A549 (cell line): ENCODE measurements at regions not wholly inside any gene's neighbourhood (a gene's known extent, or its start where the extent isn't known, plus 50 kb on each side); places are given as distances from the start of the nearest gene placed in this dataset.

Source experiments
- ATOH8 ChIP-seq: fragments of 250-450 bp; sonication (Bioruptor Pico); IDR thresholded peaks from 2 replicates; pipeline ENCODE4 v1.5.0; 2020; ENCODE audit warnings: low read depth, mild to moderate bottlenecking, moderate library complexity
- BHLHE40 ChIP-seq: IDR thresholded peaks from 2 replicates; pipeline ENCODE4 v1.6.1; 2012; ENCODE audit warnings: low read depth, low read length, inconsistent platforms
- EP300 ChIP-seq, 2 experiments: fragments of >200 bp; sonication (Bioruptor Twin); formaldehyde crosslinking; IDR thresholded peaks; 2 replicates in 1 of 2; 3 replicates in 1 of 2; pipeline ENCODE4 v1.6.1; 2016 to 2017
- JUN ChIP-seq, 2 experiments: fragments of >200 bp; sonication (Bioruptor Twin); formaldehyde crosslinking; IDR thresholded peaks; 2 replicates in 1 of 2; 3 replicates in 1 of 2; pipeline ENCODE4 v1.6.1; 2016 to 2017
- KDM1A ChIP-seq: fragments of 200-600 bp; sonication (generic); IDR thresholded peaks from 2 replicates; pipeline ENCODE4 v1.6.1; 2016; ENCODE audit warnings: low read depth, mild to moderate bottlenecking
- MYC ChIP-seq: IDR thresholded peaks from 2 replicates; pipeline ENCODE4 v1.6.1; 2012; ENCODE audit warnings: mild to moderate bottlenecking, inconsistent platforms, low read length, improper control_type of control experiment, borderline replicate concordance
- NR3C1 ChIP-seq: fragments of >200 bp; sonication (Bioruptor Twin); formaldehyde crosslinking; IDR thresholded peaks from 3 replicates; pipeline ENCODE4 v1.6.1; 2017
- RNF2 ChIP-seq: fragments of 200-600 bp; sonication (generic); IDR thresholded peaks from 2 replicates; pipeline ENCODE4 v1.6.1; 2016; ENCODE audit warnings: low read depth, mild to moderate bottlenecking, antibody characterized with exemption, moderate library complexity, borderline replicate concordance
- ZFP36 ChIP-seq: fragments of 450-650 bp; IDR thresholded peaks from 2 replicates; pipeline ENCODE4 v1.6.1; 2014; ENCODE audit warnings: borderline replicate concordance; ENCODE audit not compliant: partially characterized antibody
- ZNF302 ChIP-seq: fragments of 250-450 bp; sonication (Bioruptor Pico); IDR thresholded peaks from 2 replicates; pipeline ENCODE4 v1.9.0; 2021; ENCODE audit warnings: inconsistent platforms, mild to moderate bottlenecking, moderate library complexity
- TF ChIP-seq, protein P1 (sequence below): fragments of >200 bp; sonication (Bioruptor Twin); formaldehyde crosslinking; IDR thresholded peaks from 3 replicates; pipeline ENCODE4 v1.5.1; 2016
- TF ChIP-seq, protein P2 (sequence below): fragments of 450-650 bp; IDR thresholded peaks from 2 replicates; pipeline ENCODE4 v1.6.1; 2014; ENCODE audit warnings: antibody characterized with exemption
- TF ChIP-seq, protein P3 (sequence below): IDR thresholded peaks from 2 replicates; pipeline ENCODE4 v1.6.1; 2012

GRCh38 chr2:128988326-128988725, 669.7 kb upstream of the HS6ST1 start:
- no peak for TF ChIP-seq MYC
- TF ChIP-seq, protein P1, sequence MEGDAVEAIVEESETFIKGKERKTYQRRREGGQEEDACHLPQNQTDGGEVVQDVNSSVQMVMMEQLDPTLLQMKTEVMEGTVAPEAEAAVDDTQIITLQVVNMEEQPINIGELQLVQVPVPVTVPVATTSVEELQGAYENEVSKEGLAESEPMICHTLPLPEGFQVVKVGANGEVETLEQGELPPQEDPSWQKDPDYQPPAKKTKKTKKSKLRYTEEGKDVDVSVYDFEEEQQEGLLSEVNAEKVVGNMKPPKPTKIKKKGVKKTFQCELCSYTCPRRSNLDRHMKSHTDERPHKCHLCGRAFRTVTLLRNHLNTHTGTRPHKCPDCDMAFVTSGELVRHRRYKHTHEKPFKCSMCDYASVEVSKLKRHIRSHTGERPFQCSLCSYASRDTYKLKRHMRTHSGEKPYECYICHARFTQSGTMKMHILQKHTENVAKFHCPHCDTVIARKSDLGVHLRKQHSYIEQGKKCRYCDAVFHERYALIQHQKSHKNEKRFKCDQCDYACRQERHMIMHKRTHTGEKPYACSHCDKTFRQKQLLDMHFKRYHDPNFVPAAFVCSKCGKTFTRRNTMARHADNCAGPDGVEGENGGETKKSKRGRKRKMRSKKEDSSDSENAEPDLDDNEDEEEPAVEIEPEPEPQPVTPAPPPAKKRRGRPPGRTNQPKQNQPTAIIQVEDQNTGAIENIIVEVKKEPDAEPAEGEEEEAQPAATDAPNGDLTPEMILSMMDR, result no peak
- TF ChIP-seq, protein P2, sequence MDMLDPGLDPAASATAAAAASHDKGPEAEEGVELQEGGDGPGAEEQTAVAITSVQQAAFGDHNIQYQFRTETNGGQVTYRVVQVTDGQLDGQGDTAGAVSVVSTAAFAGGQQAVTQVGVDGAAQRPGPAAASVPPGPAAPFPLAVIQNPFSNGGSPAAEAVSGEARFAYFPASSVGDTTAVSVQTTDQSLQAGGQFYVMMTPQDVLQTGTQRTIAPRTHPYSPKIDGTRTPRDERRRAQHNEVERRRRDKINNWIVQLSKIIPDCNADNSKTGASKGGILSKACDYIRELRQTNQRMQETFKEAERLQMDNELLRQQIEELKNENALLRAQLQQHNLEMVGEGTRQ, result no peak
- TF ChIP-seq EP300 (IDR thresholded peaks at IDR 0.05), result no peak
- TF ChIP-seq BHLHE40, result no peak
- no peak for TF ChIP-seq ZFP36
- no peak for TF ChIP-seq RNF2
- TF ChIP-seq NR3C1, result no peak
- no peak for TF ChIP-seq KDM1A
- TF ChIP-seq, protein P3, sequence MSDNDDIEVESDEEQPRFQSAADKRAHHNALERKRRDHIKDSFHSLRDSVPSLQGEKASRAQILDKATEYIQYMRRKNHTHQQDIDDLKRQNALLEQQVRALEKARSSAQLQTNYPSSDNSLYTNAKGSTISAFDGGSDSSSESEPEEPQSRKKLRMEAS, result no peak
- TF ChIP-seq JUN (IDR thresholded peaks at IDR 0.05), result no peak
- no peak for TF ChIP-seq ATOH8
- TF ChIP-seq ZNF302, result no peak
